HL-60/S4 treated with phorbol 12-myristate 13-acetate at 8.2 ng/mL for 4 days and 3 days (cell line): ENCODE measurements at regions not wholly inside any gene's neighbourhood (a gene's known extent, or its start where the extent isn't known, plus 50 kb on each side); places are given as distances from the start of the nearest gene placed in this dataset.
"Not testable (repeated sequence)": the region's sequence is repeated elsewhere in the genome, so short reads cannot be mapped to it uniquely, and the experiment has no call there.

ENCODE experiments used
- in situ Hi-C: fragments of 300-500 bp; cut with MboI; formaldehyde crosslinking; loops from 2 replicates; pipeline ENCODE4 v1.15.0; 2022; ENCODE audit warnings: low sequenced_read_pairs

DNA sequence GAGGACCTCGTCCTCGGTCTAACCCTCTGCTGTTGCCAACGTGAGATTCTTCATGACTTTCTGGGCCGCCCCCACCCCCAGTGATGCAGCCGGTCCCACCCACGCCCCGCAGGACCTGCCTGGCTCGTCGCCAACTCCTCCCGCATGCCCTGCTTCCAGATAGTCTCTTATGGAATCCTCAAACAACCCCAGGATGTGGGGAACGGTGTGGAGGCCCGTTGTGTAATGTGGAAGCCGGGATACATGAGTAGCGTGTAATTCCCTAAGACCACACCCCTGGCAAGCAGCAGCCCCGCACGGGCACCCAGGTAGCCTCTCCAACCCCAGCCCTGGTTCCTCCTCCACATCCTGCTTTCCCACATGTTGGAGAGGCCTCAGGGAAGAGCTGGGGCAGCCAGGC, 275.9 kb downstream of the C16orf95 start:
- in situ Hi-C loops, result no loop called here

DNA sequence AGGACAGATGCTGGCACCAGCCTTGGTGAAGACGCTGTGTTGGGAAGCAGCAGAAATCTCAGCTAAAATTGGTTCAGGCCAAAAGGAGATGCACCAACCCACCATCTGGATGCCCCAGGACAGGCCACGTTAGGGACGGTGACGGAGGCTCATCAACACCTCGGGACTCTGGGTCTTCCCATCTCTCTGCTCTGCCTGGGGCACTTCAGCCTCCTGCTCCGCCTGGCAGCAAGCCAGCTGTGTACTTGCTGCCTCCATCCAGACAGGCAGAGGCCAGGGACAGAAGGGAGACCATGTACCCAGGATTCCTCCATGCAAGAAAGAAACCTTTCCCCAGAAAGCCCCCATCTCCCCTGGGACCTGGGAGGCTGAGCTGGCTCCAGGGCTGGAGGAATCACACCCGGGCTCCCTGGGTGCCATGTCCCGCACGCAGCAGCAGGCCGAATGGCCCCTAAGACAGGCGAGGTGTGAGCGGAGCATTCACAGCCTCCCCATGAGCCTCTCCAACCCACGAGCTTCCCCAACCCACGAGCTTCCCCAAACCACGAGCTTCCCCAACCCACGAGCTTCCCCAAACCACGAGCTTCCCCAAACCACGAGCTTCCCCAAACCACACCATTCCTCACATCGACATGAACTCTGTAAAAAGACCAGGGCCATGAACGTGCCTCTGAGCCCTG, 274.5 kb downstream of the C16orf95 start:
- in situ Hi-C loops, result no loop called here

DNA sequence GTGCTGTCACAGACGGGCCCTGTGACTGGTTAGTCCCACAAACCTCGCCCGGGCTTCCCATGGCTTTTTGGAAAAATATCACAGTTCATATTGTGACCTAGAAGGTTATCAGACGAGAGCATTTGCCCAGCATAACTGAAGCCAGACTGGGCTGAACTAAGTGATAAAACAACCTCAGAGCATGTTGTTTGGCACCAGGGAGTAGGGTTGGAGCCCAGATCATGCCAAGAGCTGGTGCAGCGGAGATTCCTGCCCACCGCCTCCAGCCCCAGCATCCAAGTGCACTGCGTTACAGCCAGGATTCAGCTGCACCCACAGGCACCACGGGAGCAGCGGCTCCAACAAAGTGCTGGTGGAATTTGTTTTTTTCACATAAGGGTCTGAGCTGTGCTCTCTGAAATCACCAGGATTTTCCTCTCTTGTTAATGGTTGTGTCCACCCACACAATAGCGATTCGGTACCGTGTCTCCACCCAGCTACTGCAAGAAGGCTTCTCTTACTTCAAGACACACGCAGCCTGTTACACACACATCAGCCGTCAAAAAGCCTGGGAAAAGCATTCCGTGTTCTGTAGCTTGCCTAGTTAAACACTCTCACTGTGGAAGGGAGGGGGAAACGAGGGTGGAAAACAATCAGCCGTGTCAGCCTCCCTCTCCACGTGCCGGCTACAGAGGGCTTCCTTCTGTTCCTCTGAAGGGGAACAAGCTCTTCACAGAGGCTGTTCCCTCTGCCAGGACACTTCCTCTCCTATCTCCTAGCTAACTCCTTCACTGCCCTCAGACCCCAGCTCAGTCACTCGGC, 273.8 kb downstream of the C16orf95 start:
- in situ Hi-C loops, result no loop called here

DNA sequence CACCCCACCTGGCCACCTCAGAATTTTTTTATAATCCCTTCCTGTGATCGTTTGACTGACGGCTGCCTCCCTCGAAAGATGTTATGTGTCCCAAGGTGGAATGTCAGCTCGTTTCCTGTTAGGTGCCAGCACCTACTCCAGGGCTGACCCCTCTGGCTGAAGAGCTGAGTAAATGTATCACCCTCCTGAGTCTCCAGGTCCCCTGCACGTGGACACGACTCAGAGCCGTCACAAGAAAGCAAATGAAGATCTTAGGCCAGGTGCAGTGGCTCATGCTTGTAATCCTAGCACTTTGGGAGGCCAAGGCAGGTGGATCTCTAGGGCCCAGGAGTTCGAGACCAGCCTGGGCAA, 273.2 kb downstream of the C16orf95 start:
- in situ Hi-C loops, result no loop called here

DNA sequence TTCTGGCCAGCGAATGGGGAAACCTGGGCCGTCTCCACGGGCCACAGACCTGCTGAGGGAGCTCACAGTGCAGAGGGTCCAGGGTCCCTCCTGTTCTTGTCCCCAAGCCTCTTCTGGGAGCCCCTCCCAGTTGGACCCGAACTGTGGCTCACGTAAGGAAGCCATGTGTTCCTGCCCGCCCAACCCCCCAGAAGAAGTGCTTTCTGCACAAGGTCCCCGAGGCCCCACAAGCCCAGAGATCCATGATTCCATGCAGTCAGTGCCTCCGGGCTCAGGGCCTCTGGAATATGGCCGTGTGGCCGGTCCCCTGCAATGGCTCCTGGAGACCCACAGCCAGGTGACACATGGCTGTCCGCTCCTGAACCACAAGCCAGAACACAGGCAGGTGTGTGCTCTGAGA, 272.4 kb downstream of the C16orf95 start:
- in situ Hi-C loops, result no loop called here

DNA sequence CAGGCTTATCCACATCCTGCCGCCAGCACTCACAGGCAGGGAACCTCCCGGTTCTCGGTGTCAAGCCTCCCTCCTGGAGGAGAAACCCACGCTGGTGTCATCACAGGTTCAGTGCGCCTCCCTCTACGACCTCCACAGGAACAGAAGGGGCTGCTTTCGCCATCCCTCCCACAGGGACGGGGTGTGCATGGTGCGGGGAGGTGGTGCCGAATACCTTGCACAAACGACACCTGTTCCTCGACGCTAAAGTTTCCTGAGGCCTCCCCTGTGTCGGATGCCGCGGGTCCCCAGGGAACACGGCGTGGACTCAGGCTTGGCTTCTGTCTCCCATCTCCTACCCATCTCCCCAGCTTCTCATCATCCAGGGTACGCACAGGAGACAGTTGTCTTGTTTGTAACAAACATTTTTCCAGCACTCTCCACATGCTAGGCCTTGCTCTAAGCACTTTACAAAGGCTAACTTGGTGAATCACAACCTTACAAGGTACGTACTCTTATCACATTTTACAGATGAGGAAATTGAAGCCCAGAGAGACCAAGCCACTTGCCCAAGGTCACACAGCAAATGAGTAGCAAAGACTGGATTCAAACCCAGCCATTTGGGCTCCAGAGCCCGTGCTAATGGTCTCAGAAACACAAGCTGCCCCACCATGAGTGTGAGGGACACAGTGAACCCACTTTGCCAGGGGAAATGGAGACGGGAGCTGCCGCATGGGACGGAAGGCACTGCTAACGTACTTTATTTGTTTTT, 271.6 kb downstream of the C16orf95 start:
- in situ Hi-C loops, result no loop called here

DNA sequence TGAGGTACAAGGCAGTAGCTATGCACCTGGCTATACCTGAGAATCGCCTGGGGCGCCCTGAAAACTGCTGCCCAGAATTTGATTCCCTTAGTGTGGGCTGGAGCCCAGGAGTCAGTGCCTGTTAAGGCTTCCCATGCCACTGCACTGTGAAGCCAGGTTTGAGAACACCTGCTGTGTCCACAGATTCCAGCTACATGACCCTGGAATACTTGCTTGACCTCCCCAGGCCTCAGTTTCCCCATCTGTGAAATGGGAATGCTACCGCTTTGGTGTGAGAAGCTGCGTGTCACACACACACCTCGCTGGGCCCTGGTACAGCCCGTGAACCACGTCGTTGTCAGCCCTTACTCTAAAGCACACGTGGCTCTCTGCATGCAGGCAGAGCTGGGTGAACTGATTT, 271.0 kb downstream of the C16orf95 start:
- in situ Hi-C loops, result no loop called here

DNA sequence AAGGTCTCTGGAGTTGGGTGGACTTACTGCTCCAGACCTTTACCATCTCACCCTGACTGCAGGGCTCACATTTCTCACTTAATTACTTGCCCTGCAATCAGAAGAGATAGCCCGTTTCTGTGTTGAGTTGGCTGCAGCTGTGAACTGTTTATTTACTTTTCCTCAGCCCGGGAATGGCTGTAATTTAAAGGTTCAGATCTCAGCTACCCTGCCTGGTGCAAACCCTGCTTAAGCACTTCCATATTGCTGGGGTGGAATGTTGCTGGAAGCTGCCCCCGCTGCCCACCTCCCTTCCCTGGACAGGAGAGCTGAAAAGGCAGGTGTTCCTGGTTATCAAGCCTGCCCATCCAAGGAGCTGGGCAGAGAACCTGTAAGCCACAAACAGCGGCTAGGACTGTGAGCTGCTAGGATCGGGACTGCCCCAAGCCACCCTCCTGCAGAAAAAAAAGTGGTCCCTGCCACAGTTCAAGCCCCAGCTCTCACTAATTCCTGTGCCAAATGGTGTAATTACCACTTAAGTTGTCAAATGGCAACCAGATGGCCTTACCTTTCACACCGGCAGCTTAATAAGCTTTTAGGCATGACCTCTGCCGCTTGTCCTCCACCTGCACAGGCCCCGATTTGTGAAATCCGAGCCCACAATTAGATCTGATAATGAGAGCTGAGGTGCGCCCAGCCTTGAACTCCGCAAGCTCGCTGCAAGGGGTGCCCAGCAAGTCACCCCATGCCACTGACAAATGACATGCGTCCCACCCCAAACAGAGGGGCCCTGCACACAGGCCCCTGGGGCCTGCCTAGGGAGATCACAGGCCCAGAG, 269.8 kb downstream of the C16orf95 start:
- in situ Hi-C loops, result no loop called here

DNA sequence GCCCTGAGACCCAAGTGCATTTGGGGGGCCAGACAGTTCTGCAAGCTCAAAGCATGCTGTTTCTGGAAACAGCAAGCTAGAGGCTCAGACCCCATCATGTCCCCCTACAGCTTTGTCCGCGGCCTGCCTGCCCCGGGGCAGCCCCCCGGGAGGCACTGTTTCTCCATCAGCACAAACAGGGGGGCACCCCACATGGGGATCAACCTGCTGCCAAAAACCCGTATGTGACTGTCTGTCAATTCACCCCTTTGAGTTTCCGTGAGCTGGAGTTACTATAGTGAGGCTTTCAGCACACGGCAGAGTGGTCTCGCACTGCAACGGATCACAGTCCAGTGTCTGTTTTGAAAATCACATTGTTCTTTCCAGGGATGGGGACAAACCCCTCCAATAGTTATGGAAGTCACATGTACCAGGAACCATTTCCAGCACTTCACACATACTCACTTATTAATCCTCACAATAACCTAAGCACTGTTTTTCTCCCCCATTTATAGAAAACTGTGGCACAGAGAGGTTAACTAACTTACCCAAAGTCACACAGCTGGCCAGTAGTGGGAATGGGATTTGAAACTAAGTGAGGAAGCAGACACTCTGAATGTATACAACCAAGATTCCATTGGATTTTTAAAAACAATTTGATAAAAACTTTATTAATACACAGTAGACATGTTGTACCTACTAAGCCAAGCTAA, 269.0 kb downstream of the C16orf95 start:
- in situ Hi-C loops, result no loop called here

DNA sequence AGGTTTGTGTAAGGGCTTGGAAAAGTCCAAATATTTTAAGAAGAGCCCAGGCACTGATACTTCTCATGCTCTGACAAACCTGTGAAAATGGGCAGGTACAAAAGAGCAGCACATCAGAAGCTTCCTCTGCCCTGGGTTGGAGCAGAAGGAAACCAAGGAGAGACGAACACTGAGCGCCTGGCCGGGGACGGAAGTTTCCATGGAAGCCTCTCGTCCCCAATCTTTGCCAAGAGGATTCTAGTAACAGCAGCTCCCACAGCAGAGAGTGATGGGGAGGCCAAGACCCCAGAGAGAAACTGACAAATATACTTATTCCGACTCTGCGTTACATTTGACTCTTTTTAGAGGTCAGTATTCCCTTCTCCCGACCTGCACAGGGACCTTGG, 268.5 kb downstream of the C16orf95 start:
- in situ Hi-C loops, result no loop called here

DNA sequence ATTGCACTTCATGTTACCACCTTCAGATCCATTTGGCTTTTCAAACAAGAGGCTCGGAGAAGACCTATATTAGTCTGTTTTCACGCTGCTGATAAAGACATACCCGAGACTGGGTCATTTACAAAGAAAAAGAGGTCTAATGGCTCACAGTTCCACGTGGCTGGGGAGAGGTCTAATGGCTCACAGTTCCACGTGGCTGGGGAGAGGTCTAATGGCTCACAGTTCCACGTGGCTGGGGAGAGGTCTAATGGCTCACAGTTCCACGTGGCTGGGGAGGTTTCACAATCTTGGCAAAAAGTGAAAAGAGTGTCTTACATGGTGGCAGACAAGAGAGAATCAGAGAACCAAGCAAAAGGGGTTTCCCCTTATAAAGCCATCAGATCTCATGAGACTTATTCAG, 268.0 kb downstream of the C16orf95 start:
- in situ Hi-C loops, result not testable (repeated sequence)

DNA sequence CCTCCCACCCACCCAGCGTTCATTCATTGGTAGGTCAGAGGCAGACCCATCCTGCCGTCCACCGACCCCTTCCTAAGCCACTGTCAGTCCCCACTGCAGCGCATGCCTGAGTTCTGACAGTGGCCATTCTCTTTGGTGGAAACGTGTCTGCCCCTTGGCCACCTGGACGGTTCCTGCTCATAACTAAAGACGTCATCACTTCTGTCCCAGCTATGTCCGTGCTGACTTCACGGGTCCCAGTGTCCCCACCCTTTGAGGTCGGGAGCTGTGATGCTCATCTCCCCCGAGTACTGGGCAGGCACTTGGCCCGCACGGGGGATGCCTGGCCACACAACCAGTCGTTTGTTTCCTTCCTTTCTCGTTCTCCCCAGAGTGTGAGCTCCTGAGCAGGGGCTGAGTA, 267.1 kb downstream of the C16orf95 start:
- in situ Hi-C loops, result loop anchor here (25.0 kb wide), 1 partner anchor 463 kb away; the partner anchor contains the start of gene FOXL1

DNA sequence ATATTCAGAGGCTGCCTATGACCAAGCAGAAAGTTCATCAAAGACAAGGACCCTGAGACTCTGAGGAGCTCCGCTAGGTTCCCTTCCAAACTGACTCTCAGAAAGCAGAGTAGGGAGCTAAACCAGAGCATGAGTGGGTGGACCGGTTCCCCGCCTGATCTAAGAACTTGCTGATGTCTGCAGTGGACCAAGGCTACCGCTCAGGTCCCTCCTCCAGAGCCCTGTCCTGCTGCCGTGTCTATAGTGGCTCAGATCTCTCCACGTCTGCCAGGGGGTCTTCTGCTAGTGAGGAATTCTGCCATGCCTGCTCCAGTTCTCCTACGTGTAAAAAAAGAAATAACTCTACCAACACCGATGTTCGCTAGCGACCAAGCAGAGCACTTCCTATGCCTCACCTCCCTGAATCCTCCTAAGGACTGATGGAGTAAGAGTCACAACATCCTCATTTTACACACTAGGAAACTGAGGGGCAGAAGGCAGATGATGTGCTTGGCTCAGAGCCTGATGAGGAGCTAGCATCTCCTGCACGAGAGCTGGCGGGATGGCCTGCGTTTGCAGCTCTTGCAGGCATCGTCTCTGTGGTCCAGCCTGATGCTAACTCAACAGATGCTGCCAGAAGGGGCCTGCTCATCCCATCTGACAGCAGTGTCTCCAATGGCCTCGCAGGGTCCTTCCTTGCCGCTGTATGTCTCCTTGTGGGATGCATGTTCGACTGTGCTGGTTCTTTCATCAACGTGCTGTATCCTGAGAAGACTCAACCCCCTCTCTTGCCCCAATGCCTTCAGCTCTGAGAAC, 265.5 kb downstream of the C16orf95 start:
- in situ Hi-C loops, result loop anchor here (25.0 kb wide), 1 partner anchor 464 kb away; the partner anchor contains the start of gene FOXL1

DNA sequence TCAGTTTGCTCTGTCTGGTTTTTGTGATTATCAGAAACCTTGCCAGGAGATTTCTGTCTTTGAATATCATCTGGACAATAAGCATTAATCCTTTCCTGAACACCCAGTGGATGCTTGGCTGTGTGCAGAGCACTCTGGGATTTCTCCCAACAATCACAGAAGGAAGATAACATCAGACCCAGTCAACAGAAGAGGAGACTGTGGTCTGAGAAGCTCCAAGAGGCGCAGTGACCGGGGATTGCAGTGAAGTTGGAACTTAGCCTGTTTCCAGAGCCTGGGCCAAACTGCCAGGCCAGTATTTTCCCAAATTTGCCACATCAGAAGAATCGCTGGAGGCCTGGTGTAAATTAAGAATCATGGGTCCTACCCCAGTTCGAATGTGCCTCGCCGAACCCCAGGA, 264.7 kb downstream of the C16orf95 start:
- in situ Hi-C loops, result loop anchor here (25.0 kb wide), 1 partner anchor 465 kb away; the partner anchor contains the start of gene FOXL1

DNA sequence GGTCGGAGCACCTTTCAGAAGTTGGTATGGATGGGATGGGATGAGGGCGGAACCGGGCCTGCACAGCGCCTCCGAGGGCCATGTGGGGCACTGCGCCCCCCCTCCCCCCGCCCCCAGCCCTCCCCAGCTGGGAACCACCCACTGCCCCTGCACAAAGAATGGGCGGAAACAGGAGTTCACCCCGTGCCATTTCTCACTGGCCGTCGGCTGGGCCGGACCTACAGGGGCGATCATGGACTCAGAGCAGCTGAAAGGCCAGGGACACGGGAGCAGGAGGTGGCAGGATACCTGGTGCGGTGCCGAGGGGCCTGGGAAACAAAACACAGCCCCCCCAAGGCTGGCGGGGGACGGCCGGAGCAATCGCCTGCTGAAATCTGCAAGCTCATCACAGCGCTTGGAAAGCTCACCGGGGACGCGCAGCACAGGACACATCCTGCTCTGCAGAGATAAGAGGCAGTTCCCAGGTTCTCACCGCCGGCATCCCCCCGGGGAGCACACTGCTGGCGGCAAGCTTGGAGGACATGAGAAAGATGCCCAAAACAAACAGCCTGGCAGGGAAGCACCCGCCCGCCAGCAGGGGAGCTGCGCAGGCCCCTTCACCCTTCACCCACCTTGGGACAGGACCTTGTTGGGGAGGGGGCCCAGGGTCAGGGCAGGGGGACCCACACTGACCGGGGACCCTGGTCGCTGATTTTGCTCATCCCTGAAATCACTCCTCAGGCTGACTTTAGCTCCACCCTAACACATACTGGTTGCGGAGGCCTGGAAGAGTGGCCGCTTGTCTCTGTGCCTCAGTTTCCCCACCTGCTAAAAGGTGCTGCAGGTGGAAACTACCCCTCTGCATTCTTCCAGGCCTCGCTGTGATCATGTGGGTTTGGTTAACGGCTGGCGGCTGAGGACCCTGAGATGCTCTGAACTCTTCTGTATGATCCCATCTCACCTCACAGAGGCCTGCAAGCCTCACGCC, 263.9 kb downstream of the C16orf95 start:
- in situ Hi-C loops, result loop anchor here (25.0 kb wide), 1 partner anchor 466 kb away; the partner anchor contains the start of gene FOXL1

DNA sequence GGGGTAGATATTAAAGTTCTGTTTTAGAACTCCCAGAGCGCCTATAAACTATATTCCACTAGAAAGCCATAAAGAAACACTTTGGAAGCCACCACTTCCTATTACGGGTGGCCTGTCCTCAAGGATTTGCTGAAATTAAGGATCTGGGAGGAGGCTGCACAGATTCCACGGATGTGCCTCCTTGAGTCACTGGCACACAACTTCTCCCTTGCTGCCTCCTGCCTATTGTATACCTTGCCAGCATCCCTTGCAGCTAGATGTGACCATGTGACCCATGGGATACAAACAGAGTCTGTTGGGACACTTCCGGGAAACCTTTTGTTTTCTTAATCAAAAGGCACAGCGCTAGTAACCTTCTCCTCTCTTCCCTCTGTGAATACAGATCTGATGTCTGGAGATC, 263.0 kb downstream of the C16orf95 start:
- in situ Hi-C loops, result loop anchor here (25.0 kb wide), 1 partner anchor 467 kb away; the partner anchor contains the start of gene FOXL1

DNA sequence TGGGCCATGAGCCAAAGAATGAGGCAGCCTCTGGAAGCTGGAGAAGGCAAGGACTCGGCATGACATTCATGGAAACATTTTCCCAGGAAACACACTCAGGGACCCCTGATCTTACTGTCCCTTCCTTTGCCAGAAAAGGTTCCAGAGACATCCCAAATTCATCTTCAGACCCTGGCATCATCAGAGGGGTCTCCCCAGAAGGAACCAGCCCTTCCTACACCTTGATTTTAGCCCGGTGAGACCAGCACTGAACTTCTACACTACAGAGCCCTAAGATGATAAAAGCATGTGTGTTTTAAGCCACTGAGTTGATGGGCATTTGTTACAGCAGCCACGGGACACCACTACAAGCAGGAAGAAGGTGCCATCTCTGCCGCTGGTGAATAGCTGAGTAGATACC, 262.3 kb downstream of the C16orf95 start:
- in situ Hi-C loops, result loop anchor here (25.0 kb wide), 1 partner anchor 468 kb away; the partner anchor contains the start of gene FOXL1

DNA sequence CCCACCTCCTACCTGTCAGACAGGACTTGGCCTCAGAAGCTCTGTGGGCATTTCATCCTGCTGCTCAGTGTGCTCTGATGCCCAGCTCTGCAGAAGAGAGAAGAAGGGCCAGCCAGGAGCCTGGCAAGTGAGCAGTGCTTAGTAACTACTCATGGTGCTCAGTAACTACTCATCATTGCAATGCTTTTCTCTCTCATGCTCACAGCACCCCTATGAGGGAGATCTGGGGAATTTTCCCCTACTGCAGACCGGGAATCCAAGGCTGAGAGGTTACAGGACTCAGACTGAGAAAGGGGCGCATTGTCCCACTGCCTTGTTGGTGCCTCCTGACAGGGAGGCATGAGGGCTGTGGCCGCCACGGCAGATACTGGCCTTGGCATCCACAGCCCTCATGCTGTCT, 261.1 kb downstream of the C16orf95 start:
- in situ Hi-C loops, result loop anchor here (25.0 kb wide), 1 partner anchor 469 kb away; the partner anchor contains the start of gene FOXL1
